ENCODE measurements at regions not wholly inside any gene's neighbourhood (a gene's known extent, or its start where the extent isn't known, plus 50 kb on each side); places are given as distances from the start of the nearest gene placed in this dataset.

GRCh38 chrX:69554321-69554947, 50.3 kb downstream of the NALF2 start:
- H3K36me3 ChIP-seq (replicated peaks; ENCODE audit: control insufficient read depth, insufficient read depth, low read length): no peaks in the 10 kb centered on the region
- no peak for DNase-seq

GRCh38 chrX:69555481-69556041, 51.4 kb downstream of the NALF2 start:
- Histone ChIP-seq H3K4me3 (ENCODE audit: insufficient read depth, low read depth, low read length) (no peak overlapping the region), H3K27me3 (ENCODE audit: control insufficient read depth, insufficient read depth, low read length) (no peaks in the 10 kb centered on the region), H3K36me3 (replicated peaks; ENCODE audit: control insufficient read depth, insufficient read depth, low read length) (no peaks in the 10 kb centered on the region)
- no peak for DNase-seq

More at GRCh38 chrX:69554321-69554947, 50.3 kb downstream of the NALF2 start:
- H3K27me3 ChIP-seq (ENCODE audit: control insufficient read depth, insufficient read depth, low read length): no peaks in the 10 kb centered on the region
- no peak overlapping the region for H3K4me3 ChIP-seq (ENCODE audit: insufficient read depth, low read depth, low read length)

DNA sequence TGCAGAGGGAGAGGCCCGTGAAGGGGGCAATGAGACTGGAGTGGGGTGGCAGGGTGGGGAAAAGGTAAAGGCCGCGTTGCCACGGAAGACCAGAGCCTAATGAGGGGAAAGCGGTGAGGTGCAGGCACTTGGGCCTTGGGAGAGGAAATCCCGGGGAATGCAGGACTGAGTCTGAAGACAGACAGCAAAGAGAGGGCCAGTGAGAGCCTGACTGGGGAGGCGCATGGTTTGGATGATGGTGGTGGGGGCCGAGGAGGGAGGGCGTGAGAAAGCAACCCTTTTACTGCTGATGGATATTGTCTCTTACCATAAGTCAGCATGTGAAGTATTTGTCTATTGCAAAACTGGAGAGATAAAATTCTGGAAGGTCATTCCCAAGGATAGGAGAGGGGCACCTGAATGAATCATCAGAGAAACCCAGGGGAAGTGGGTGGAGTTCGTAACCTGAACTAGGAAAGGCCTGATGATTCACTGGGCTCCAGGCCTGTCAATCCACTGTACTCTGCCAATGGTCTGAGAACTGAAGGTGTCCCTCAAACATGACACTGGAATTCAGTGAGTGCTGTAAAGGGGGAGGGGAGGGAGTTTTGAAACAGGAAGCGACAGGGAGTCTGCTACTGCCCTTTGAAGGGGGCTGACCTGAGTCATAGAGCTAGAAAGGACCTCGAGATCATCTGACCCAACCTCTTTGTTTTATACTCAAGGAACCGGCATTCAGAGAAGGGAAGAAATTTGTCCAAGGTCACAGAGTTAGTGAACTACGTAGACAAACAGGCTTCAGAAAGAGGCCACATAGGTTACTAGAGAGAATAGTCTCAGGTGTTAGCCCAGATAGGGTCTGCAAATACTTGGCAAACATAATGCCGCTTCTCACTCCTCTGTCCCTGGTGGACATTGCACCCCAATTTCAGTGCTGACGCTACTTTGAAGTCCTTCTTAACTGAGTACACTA, 52.2 kb downstream of the NALF2 start:
- H3K4me3 ChIP-seq (ENCODE audit: insufficient read depth, low read depth, low read length): no peak overlapping the region
- no peaks in the 10 kb centered on the region for H3K36me3 ChIP-seq (replicated peaks; ENCODE audit: control insufficient read depth, insufficient read depth, low read length)
- H3K27me3 ChIP-seq (ENCODE audit: control insufficient read depth, insufficient read depth, low read length): no peaks in the 10 kb centered on the region
- peak; percentile 62 for DNase-seq

DNA sequence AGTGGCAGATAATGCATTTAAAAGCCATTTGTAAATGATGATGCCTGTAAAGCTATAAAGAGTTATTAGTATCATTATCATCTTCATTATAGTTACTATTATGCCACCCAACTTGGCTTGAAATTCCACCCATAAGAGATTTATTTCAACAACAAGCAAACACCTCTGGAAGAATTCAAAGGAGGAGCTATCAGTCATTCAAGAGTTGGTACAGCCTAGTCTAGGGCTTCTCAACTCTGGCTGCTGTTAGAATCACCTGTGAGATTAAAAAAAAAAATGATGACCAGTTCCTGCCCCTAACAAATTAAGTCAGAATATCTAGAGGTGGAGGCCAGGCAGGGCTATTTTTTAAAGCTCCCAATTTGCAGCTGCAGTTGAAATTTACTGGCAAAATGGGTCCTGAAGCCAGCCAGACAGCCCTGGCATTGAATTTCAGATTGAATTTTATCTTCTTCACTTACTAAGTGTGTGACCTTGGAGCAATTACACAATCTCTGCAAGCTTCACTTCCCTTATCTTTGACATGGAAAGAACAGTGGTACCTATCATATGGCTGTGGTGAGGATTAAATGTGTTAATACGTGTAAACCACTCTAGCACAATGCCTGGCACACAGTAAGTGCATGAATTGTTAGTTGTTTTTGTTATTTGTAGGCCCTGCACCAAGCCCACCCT, 52.9 kb upstream of the EDA start:
- Histone ChIP-seq H3K27me3 (ENCODE audit: control insufficient read depth, insufficient read depth, low read length) (no peaks in the 10 kb centered on the region), H3K36me3 (replicated peaks; ENCODE audit: control insufficient read depth, insufficient read depth, low read length) (no peaks in the 10 kb centered on the region), H3K4me3 (ENCODE audit: insufficient read depth, low read depth, low read length) (no peak overlapping the region)
- no peak for DNase-seq

DNA sequence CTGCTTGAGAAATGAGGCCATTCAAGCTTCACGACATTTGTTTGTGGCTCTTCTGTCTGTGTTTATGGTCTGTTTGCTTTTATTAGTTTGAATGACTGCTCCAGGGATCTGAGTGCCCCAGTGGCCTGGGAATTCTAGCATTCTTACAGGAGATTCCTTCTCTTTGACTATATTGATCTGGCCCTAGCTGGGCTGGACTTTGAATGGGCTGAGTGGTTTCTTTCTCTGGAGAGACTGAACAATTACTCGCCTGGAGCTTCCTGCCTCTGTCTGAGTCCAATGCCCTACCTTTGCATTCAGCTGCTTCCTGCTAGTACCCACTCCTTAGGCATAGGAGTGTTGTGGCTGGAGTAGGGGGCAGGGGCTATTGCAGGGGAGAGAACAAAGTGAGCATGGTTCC, 51.2 kb upstream of the EDA start:
- Histone ChIP-seq H3K27me3 (ENCODE audit: control insufficient read depth, insufficient read depth, low read length) (no peaks in the 10 kb centered on the region), H3K36me3 (replicated peaks; ENCODE audit: control insufficient read depth, insufficient read depth, low read length) (no peaks in the 10 kb centered on the region), H3K4me3 (ENCODE audit: insufficient read depth, low read depth, low read length) (no peak overlapping the region)
- DNase-seq: no peak

DNA sequence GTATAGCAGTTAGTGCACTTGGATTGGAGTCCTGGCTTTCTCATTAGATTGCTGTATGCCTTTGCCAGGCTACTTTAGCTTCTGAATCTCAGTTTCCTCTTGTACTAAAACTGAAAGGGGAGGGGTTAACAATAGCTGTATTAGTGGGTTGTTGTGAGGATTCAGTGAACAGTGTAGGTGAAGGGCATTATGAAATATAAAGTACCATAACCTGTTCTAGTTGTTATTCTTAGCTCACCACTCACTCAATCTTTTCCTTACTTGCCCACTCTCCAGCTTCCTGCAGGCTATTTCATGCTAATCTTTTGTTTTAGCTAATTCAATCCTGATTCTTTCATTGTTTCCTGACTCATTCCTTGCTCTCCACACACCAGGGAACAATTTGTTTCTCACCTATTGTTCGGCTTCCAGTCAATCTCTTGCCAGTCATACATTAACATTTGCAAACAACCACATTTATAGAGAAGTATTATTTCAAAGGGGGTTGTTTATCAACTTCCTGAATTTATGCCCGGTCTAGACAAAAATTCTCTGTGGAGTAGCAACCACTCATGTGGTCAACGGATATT, 50.6 kb upstream of the EDA start:
- no peaks in the 10 kb centered on the region for H3K36me3 ChIP-seq (replicated peaks; ENCODE audit: control insufficient read depth, insufficient read depth, low read length)
- no peak for DNase-seq

More for the DNA sequence above, 50.6 kb upstream of the EDA start:
- Histone ChIP-seq H3K27me3 (ENCODE audit: control insufficient read depth, insufficient read depth, low read length) (no peaks in the 10 kb centered on the region), H3K4me3 (ENCODE audit: insufficient read depth, low read depth, low read length) (no peak overlapping the region)

Data from H7 (cell line).